Keratinocyte (primary cell): ENCODE measurements at regions not wholly inside any gene's neighbourhood (a gene's known extent, or its start where the extent isn't known, plus 50 kb on each side); places are given as distances from the start of the nearest gene placed in this dataset.

ENCODE experiments used
- EZH2 ChIP-seq: IDR thresholded peaks from one replicate; pipeline ENCODE4 v1.6.1; 2012; ENCODE audit warnings: inconsistent platforms, mild to moderate bottlenecking, low read length, moderate library complexity
- TF ChIP-seq, protein P1 (sequence below), 3 experiments: IDR thresholded peaks in 1 of 3; conservative IDR thresholded peaks in 1 of 3; optimal IDR thresholded peaks in 1 of 3; 2 replicates in 2 of 3; 3 replicates in 1 of 3; pipeline versions ENCODE3 to v1.5.1; 2011; ENCODE audit warnings: low read length in 3 of 3, mild to moderate bottlenecking in 3 of 3, moderate library complexity in 2 of 3, control low read depth in 1 of 3, inconsistent platforms in 1 of 3; ENCODE audit not compliant: insufficient read depth in 2 of 3; ENCODE audit errors: extremely low read depth in 1 of 3

DNA sequence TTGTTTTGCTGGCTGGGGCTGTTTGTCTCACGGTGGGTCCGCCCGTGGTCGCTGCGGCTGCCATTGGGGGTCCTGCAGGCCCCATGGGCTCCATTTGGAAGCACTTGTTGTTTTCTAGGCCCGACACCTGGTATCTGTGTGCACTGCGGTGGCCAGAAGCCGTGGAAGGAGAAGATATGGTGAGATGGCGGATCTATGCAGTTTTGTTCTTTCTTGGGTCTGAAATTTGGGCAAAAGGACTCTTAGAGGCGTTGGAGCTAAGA is 109.5 kb upstream of the SHH start:
- TF ChIP-seq, protein P1, sequence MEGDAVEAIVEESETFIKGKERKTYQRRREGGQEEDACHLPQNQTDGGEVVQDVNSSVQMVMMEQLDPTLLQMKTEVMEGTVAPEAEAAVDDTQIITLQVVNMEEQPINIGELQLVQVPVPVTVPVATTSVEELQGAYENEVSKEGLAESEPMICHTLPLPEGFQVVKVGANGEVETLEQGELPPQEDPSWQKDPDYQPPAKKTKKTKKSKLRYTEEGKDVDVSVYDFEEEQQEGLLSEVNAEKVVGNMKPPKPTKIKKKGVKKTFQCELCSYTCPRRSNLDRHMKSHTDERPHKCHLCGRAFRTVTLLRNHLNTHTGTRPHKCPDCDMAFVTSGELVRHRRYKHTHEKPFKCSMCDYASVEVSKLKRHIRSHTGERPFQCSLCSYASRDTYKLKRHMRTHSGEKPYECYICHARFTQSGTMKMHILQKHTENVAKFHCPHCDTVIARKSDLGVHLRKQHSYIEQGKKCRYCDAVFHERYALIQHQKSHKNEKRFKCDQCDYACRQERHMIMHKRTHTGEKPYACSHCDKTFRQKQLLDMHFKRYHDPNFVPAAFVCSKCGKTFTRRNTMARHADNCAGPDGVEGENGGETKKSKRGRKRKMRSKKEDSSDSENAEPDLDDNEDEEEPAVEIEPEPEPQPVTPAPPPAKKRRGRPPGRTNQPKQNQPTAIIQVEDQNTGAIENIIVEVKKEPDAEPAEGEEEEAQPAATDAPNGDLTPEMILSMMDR (optimal IDR thresholded peaks at IDR 0.05 in 1 of 3, IDR thresholded peaks at IDR 0.05 in 1 of 3, conservative IDR thresholded peaks at IDR 0.05 in 1 of 3; ENCODE audit: extremely low read depth in 1 of 3, insufficient read depth in 2 of 3, low read length in 3 of 3): no peak
- TF ChIP-seq EZH2: no peak
